GM12878 (cell line): ENCODE measurements at regions not wholly inside any gene's neighbourhood (a gene's known extent, or its start where the extent isn't known, plus 50 kb on each side); places are given as distances from the start of the nearest gene placed in this dataset.

Experiments used
- ESRRA ChIP-seq: IDR thresholded peaks from 2 replicates; pipeline ENCODE4 v1.6.1; 2012; ENCODE audit warnings: mild to moderate bottlenecking, low read length, improper control_type of control experiment
- GABPA ChIP-seq: IDR thresholded peaks from 2 replicates; pipeline ENCODE4 v1.6.1; 2014; ENCODE audit warnings: antibody characterized with exemption, low read depth, mild to moderate bottlenecking, inconsistent platforms
- KLF5 ChIP-seq: fragments of 450-650 bp; IDR thresholded peaks from 2 replicates; pipeline ENCODE4 v1.6.1; 2014; ENCODE audit warnings: mild to moderate bottlenecking; ENCODE audit not compliant: partially characterized antibody
- MLLT1 ChIP-seq: fragments of 450-650 bp; IDR thresholded peaks from 2 replicates; pipeline ENCODE4 v1.6.1; 2016; ENCODE audit warnings: mild to moderate bottlenecking
- REST ChIP-seq: IDR thresholded peaks from 2 replicates; pipeline ENCODE4 v1.6.1; 2012; ENCODE audit warnings: mild to moderate bottlenecking, low read depth, low read length
- TCF3 ChIP-seq: IDR thresholded peaks from 2 replicates; pipeline ENCODE4 v1.6.1; 2012; ENCODE audit warnings: low read depth, mild to moderate bottlenecking, low read length, borderline replicate concordance; ENCODE audit not compliant: insufficient read depth
- TF ChIP-seq, protein P1 (sequence below): fragments of 450-650 bp; IDR thresholded peaks from 2 replicates; pipeline ENCODE4 v1.6.1; 2017; ENCODE audit warnings: mild to moderate bottlenecking, low read depth, inconsistent platforms; ENCODE audit not compliant: poor library complexity, severe bottlenecking

DNA sequence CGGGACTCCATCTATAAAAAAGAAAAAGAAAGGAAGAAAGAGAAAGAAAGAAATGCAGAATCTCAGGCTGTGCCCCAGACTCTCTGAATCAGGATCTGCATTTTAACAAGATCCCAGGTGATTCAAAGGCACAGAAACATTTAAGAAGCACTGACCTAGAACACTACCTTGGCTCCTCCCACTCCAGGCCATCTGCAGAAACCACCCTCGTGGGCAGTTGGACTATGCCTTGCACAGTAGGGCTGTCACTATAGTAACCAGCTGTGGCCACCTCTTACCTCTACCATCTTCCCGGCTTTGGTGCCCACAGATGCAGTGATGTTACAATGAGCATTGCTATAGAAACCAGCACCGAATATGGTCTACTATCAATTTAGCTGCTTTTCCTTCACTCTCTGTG lies 110.9 kb upstream of the PWP1 start (continued):
- no peak for TF ChIP-seq REST
- TF ChIP-seq TCF3: no peak
- no peak for TF ChIP-seq ESRRA
- TF ChIP-seq, protein P1, sequence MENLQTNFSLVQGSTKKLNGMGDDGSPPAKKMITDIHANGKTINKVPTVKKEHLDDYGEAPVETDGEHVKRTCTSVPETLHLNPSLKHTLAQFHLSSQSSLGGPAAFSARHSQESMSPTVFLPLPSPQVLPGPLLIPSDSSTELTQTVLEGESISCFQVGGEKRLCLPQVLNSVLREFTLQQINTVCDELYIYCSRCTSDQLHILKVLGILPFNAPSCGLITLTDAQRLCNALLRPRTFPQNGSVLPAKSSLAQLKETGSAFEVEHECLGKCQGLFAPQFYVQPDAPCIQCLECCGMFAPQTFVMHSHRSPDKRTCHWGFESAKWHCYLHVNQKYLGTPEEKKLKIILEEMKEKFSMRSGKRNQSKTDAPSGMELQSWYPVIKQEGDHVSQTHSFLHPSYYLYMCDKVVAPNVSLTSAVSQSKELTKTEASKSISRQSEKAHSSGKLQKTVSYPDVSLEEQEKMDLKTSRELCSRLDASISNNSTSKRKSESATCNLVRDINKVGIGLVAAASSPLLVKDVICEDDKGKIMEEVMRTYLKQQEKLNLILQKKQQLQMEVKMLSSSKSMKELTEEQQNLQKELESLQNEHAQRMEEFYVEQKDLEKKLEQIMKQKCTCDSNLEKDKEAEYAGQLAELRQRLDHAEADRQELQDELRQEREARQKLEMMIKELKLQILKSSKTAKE: no peak
- no peak for TF ChIP-seq MLLT1
- TF ChIP-seq KLF5: no peak
- no peak for TF ChIP-seq GABPA
